ENCODE measurements at regions not wholly inside any gene's neighbourhood (a gene's known extent, or its start where the extent isn't known, plus 50 kb on each side); places are given as distances from the start of the nearest gene placed in this dataset.

DNA sequence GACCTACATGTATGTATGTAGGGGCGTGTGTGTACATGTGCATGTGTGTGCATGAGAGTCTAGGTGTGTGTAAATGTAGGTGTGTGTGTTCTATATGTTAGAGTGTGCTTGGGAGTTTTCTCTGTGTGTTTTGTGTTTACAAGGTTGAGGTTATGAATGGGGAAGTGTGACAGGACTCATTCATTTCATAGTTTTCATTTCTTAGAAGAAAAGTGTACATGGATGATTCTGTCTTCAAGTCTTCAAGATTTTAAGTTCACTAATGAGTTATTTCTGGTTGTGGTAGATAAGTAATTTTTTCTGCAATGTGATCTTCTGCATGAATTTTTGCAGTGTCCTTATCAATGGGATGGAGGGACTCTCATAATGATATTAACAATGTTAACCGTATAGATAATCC is 118.2 kb upstream of the SLC10A2 start:
- no peak for DNase-seq

- no peak for DNase-seq
Measured at GRCh38 chr13:103178986-103179943, 113.0 kb upstream of the SLC10A2 start.

DNA sequence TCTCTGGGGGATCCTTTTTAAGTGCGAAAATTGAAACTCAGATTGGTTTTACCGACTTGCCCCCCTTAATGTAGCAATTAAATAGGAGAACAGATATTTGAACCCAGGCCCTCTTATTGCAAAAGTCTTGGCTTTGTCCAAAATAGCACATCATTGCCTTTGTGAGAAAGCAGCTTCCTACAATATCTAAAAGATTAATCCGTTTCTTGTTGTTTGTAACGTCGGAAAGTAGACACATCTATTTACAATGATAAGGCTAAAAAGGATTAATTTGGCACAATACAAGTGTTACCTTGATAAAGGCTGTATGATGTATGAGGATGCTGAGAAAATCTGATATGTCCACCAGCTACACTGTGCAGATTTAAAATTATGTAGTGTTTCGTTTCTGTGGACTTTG is 108.7 kb upstream of the SLC10A2 start:
- DNase-seq, result no peak

DNA sequence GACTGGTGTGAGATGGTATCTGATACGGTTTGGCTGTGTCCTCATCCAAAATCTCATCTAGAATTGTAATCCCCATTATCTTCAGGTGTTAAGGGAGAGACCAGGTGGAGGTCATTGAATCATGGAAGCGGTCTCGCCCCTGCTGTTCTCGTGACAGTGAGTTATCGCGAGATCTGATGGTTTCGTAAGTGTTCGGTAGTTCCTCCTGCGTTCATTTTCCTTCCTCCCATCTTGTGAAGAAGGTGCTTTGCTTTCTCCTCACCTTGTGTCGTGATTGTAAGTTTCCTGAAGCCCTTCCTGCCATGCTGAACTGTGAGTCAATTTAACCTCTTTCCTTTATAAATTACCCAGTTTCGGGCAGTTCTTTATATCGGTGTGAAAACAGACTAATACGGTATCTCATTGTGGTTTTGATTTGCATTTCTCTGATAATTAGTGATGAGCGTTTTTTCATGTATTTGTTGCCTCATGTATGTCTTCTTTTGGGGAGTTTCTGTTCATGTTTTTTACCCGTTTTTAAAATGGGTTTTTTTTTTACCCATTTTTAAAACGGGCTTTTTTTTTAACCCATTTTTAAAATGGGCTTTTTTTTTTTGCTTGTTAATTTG is 102.8 kb upstream of the SLC10A2 start:
- DNase-seq, result no peak

- no peak for DNase-seq
Measured at GRCh38 chr13:103164251-103164650, 98.0 kb upstream of the SLC10A2 start.

DNA sequence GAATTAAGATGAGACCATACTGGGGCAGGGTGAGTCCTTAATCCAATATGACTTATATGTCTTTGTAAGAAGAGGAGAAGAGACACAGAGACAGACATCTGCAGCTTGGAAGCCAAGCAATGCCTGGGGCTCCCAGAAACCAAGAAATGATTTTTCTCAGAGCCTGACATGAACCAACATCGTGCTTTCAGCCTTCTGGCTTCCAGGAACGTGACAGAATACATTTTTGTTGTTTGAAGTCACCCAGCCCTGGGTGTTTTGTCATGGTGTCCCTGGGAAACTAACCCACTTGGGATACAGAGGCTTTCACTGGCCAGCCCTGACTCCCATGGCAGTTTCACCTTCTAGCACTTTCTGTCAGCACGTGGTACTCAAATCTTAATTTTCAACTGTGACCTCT is 95.3 kb upstream of the SLC10A2 start:
- no peak for DNase-seq

- no peak for DNase-seq
Measured at GRCh38 chr13:103157434-103158145, 91.4 kb upstream of the SLC10A2 start.

DNA sequence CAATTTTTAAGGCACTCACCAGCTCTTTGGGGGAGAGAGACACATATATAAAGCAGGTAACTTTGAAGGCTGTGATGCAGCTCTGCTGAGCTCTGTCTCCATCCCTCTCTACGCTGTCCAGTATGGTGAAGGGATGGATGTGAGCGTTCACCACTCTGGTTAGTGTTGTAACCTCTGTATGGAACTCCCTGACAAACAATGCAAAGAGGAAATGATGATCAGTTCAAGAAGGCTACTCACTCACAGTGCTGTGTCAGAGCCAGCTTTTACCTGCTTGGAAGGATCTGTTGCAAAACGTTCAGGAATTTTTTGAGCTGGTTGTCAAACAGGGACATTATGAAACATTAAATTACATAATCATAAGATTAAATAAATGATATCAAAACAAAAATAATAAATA is 90.8 kb upstream of the SLC10A2 start:
- DNase-seq, result no peak

GRCh38 chr13:103156346-103156998 is 90.3 kb upstream of the SLC10A2 start:
- DNase-seq, result no peak

- DNase-seq, result no peak
Measured at GRCh38 chr13:103153466-103153865, 87.2 kb upstream of the SLC10A2 start.

DNA sequence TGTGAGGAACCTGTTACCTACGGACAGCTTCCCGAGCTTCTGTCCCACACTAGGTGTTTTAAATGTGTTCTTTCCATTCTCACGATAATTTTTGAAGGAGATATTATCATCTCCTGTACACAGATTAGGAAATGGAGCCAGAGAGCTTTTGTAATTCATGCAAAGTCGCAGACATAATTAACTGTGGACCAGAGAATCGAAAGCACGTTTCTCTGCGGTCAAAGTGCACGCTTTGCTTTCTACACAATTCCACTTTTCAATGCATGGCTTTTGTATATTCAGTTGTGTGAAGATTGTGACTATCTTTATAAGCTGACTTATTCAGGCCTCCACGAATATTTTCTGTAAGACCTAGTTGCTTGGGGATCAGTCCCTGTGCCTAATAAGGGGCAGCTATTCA is 81.7 kb upstream of the SLC10A2 start:
- no peak for DNase-seq

DNA sequence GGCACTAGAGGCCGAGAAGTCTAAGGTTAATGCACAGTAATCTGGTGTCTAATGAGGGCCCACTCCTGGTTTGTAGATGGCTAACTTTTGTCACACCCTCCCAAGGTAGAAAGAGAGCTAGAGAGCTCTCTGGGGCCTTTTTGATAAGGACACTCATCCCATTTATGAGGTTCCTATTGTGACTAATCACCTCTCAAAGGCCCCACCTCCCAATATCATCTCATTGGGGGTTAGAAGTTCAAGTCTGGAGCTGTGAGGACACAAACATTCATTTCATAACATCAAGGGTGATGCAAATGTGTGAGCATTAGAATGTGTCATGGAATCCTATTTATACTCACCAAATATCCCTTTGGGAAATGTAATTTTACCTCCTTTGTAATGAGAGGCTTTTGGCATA is 79.2 kb upstream of the SLC10A2 start:
- no peak for DNase-seq

DNA sequence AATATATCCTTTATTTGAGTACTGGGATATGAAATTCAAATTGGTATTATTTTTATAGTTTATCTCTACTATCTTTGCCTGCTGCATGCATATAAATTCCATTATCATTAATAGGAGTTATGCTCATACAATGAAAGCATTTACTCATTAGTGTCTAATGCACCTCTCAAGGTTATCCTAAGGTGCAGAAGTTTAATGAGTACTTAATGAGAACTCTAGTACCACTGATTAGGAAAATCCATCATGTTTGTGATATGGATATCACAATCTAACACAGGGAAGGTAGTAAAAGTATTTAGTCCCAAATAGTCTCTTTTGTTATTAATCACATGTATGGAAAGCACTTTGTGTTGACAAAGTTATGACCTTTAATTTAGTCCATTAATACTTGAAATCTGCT is 77.2 kb upstream of the SLC10A2 start:
- DNase-seq, result no peak

GRCh38 chr13:103142151-103142550 is 75.9 kb upstream of the SLC10A2 start:
- DNase-seq, result no peak

DNA sequence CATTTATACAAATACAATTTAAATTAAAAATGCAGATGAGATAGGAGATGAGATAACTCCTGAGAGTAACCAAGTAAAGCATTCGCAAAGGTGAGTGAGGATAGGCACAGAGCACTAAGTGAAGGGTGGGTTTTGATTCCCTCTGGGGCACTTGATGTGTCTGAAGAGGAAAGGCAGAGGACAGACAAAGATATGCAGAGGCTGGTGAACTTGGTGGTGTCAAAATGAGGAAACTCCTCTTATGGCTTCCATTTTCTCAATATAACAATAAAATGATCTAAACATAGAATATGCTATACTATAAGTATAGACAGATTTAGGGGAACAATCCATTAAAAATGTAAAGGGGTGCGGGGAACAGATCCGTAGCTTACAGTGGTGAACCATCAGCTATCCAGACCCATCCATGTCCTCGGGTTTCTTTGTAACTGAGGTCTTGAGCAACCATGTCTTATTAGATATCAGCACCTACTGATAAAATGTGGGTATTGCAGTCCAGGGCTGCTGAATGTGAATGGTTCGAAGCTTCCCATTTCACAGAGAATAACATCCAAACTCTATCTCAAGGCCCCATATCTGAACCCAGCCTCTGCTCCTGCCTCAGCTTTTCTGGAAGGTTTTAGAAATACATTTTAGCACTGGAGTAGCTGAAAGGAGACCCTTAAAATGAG is 73.9 kb upstream of the SLC10A2 start:
- DNase-seq, result no peak

DNA sequence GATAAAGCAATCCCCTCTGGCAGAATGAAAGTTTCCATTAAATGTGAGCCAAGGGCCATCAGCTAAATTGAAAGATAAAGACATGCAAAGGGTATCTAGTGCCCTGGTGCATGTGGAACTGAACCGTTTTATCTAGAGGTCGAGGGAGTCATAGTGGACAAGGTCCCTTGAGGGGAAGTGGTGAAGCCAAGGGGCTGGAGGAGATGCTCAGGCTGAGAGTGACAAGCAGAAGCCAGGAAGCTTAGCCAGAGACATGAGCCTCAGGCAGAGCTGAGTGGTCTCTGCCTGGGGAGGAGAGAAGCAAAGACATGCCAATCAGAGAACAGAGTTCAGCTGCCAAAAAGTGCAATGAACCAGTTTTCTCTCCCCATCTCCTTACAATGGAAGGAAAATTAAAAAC is 68.1 kb upstream of the SLC10A2 start:
- DNase-seq, result no peak

DNA sequence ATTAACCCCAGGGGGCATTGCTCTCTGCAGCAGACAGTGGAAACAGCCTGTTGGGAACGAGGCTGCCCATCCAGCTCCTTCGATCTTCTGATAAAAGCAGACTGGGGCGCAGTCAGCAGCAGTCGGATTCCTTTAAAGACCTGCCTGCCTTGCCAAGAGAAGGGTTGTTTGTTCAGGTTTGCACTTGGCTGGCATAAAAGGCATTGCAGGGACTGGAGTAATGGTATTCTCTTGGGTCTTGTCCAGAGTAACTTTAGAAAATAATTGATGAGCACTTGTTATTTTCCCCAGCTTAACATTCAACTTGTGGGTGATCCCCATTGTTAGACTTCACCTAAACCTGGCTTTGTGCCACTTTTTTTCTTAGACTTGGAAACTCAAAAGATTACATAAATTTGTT is 67.3 kb upstream of the SLC10A2 start:
- DNase-seq, result no peak

GRCh38 chr13:103130681-103131210 is 64.5 kb upstream of the SLC10A2 start:
- no peak for DNase-seq

GRCh38 chr13:103130146-103130545 is 63.9 kb upstream of the SLC10A2 start:
- no peak for DNase-seq

Measured in DMS153 (cell line).